ENCODE measurements at regions not wholly inside any gene's neighbourhood (a gene's known extent, or its start where the extent isn't known, plus 50 kb on each side); places are given as distances from the start of the nearest gene placed in this dataset.

DNA sequence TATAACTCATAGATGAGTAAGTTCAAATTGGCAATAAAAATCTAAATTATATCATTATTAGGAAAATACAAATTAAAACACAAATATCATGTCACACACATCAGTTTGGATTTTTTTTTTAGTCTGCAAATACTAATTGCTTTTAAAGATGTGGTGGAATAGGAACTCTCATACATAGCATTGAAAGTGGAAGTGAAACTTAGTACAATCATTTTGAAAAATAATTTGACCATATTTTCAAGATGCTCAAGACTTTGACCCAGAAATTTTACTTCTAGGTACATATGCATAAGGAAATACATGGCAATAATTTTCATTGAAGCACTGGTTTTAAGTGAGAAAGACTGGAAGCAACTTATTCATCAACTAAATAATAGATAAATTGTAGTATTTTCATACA lies 147.5 kb upstream of the SMIM31 start:
- no peak for ATAC-seq (ENCODE audit: low FRiP score)
- TF ChIP-seq CTCF (IDR thresholded peaks at IDR 0.05), result no peak

GRCh38 chr4:164613256-164613655 lies 140.7 kb upstream of the SMIM31 start:
- no peak for DNase-seq (ENCODE audit: low spot score)
- no peak for TF ChIP-seq CTCF (IDR thresholded peaks at IDR 0.05)
- no peak for ATAC-seq (ENCODE audit: low FRiP score)

More for the DNA sequence above, 147.5 kb upstream of the SMIM31 start:
- no peak for DNase-seq (ENCODE audit: low spot score)

DNA sequence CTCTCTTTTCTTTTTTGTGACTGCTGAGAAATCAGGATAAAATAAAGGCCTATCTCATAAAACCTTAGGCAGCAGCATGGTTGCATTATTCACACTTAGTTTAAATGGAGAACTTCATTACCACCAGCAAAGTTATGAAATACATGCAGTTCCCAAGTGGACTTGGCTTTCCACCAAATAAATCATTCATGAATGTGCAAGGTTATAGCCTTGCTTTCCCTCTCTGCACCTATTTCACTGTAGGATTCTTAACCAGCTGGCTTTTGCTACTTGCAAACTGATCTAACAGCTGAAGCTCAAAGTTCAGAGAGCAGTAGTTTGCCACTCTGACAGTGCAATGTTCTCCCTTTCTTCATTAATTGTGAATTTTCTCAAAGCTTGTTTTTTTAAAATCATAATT lies 140.1 kb upstream of the SMIM31 start:
- TF ChIP-seq CTCF (IDR thresholded peaks at IDR 0.05), result no peak
- DNase-seq (ENCODE audit: low spot score) (no peak), ATAC-seq (ENCODE audit: low FRiP score) (peak; percentile 37)

DNA sequence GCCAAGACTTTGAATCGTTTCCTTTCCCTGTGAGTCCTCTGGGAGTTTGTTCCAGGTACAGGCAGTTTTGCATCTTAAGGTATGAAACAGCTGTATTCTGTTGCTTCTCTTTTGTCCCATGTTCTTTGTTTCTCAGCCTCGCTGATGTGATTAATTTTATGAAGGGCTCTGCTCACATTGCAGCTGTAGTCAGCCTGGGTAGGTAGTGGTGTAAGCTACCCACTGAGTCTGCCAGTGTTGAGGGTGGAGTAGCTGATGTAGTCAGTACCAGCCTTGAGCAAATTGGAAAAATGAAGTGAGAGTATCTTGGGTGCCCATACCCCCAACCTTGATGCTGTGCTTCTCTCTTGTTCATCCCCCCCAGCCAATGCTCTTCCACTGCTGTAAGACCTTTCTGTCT lies 139.6 kb upstream of the SMIM31 start:
- no peak for TF ChIP-seq CTCF (IDR thresholded peaks at IDR 0.05)
- DNase-seq (ENCODE audit: low spot score) (no peak), ATAC-seq (ENCODE audit: low FRiP score) (no peak)

DNA sequence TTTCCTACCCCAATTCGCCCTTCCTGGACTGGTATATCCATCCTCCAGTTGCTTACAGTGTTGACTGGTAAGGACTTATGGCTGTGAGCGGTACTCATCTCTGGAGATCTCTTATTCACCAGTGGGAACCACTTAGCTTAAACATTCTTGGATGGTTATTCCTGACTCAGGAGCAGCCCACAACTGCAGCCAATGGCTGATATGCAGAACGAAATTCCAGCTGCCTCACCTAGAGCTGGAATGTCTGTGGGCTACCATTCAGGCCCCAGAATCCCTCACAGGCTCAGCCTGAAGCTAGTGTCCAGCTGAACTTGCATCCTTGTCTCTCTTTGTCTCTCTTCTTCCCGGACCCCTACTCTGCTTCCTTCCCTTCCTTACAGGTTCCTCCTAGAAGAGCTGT lies 138.9 kb upstream of the SMIM31 start:
- ATAC-seq (ENCODE audit: low FRiP score) (peak; percentile 32), DNase-seq (ENCODE audit: low spot score) (no peak)
- no peak for TF ChIP-seq CTCF (IDR thresholded peaks at IDR 0.05)

GRCh38 chr4:164615964-164616363 lies 138.0 kb upstream of the SMIM31 start:
- TF ChIP-seq CTCF (IDR thresholded peaks at IDR 0.05), result no peak
- no peak for ATAC-seq (ENCODE audit: low FRiP score)
- no peak for DNase-seq (ENCODE audit: low spot score)

GRCh38 chr4:164616961-164617360 lies 137.0 kb upstream of the SMIM31 start:
- ATAC-seq (ENCODE audit: low FRiP score) (no peak), DNase-seq (ENCODE audit: low spot score) (no peak)
- no peak for TF ChIP-seq CTCF (IDR thresholded peaks at IDR 0.05)

All from omental fat pad (tissue), 3 donors.